ENCODE measurements at regions not wholly inside any gene's neighbourhood (a gene's known extent, or its start where the extent isn't known, plus 50 kb on each side); places are given as distances from the start of the nearest gene placed in this dataset.

- DNase-seq (ENCODE audit: low read depth in 2 of 2) = no peak
These were observed 115.4 kb upstream of the RPS6KA3 start for GRCh38 chrX:20382082-20382481.

- no peak for DNase-seq (ENCODE audit: low read depth in 2 of 2)
These were observed 111.7 kb upstream of the RPS6KA3 start for GRCh38 chrX:20378233-20378920.

- no peak for DNase-seq (ENCODE audit: low read depth in 2 of 2)
These were observed 108.3 kb upstream of the RPS6KA3 start for GRCh38 chrX:20374900-20375438.

GRCh38 chrX:20374450-20374849 is 107.7 kb upstream of the RPS6KA3 start:
- no peak for DNase-seq (ENCODE audit: low read depth in 2 of 2)

- no peak for DNase-seq (ENCODE audit: low read depth in 2 of 2)
These were observed 106.4 kb upstream of the RPS6KA3 start for GRCh38 chrX:20373063-20373462.

GRCh38 chrX:20372533-20372932 is 105.8 kb upstream of the RPS6KA3 start:
- DNase-seq (ENCODE audit: low read depth in 2 of 2) = no peak

- no peak for DNase-seq (ENCODE audit: low read depth in 2 of 2)
These were observed 102.8 kb upstream of the RPS6KA3 start for GRCh38 chrX:20369468-20369867.

GRCh38 chrX:20364238-20364637 is 97.5 kb upstream of the RPS6KA3 start:
- no peak for DNase-seq (ENCODE audit: low read depth in 2 of 2)

- DNase-seq (ENCODE audit: low read depth in 2 of 2) = no peak
These were observed 96.6 kb upstream of the RPS6KA3 start for GRCh38 chrX:20363275-20363674.

- DNase-seq (ENCODE audit: low read depth in 2 of 2) = no peak
These were observed 95.9 kb upstream of the RPS6KA3 start for GRCh38 chrX:20362268-20363267.

- DNase-seq (ENCODE audit: low read depth in 2 of 2) = no peak
These were observed 95.2 kb upstream of the RPS6KA3 start for GRCh38 chrX:20361890-20362262.

GRCh38 chrX:20361081-20361889 is 94.6 kb upstream of the RPS6KA3 start:
- DNase-seq (ENCODE audit: low read depth in 2 of 2) = no peak

- DNase-seq (ENCODE audit: low read depth in 2 of 2) = no peak
These were observed 88.5 kb upstream of the RPS6KA3 start for GRCh38 chrX:20355187-20355586.

GRCh38 chrX:20354505-20354904 is 87.8 kb upstream of the RPS6KA3 start:
- no peak for DNase-seq (ENCODE audit: low read depth in 2 of 2)

- no peak for DNase-seq (ENCODE audit: low read depth in 2 of 2)
These were observed 86.2 kb upstream of the RPS6KA3 start for GRCh38 chrX:20352935-20353336.

GRCh38 chrX:20352504-20352903 is 85.8 kb upstream of the RPS6KA3 start:
- no peak for DNase-seq (ENCODE audit: low read depth in 2 of 2)

- DNase-seq (ENCODE audit: low read depth in 2 of 2) = no peak
These were observed 83.9 kb upstream of the RPS6KA3 start for GRCh38 chrX:20350596-20350995.

GRCh38 chrX:20348139-20348538 is 81.4 kb upstream of the RPS6KA3 start:
- no peak for DNase-seq (ENCODE audit: low read depth in 2 of 2)

- DNase-seq (ENCODE audit: low read depth in 2 of 2) = no peak
These were observed 80.8 kb upstream of the RPS6KA3 start for GRCh38 chrX:20347481-20347880.

GRCh38 chrX:20333672-20334071 is 67.0 kb upstream of the RPS6KA3 start:
- no peak for DNase-seq (ENCODE audit: low read depth in 2 of 2)

- DNase-seq (ENCODE audit: low read depth in 2 of 2) = no peak
These were observed 63.8 kb upstream of the RPS6KA3 start for GRCh38 chrX:20330545-20330944.

GRCh38 chrX:20329435-20329834 is 62.7 kb upstream of the RPS6KA3 start:
- DNase-seq (ENCODE audit: low read depth in 2 of 2) = no peak

Measured in activated CD8-positive, alpha-beta memory T cell treated with anti-CD3 and anti-CD28 coated beads for 4 hours (primary cell).